Left lung (tissue), 4 donors: ENCODE measurements at regions not wholly inside any gene's neighbourhood (a gene's known extent, or its start where the extent isn't known, plus 50 kb on each side); places are given as distances from the start of the nearest gene placed in this dataset.

ENCODE experiments used
- ATAC-seq: fragments of 200-7000 bp; cut with Tn5 transposase; one replicate; pipeline ENCODE4 v1.9.1; 2020; ENCODE audit warnings: moderate library complexity
- DNase-seq, 4 donors: peaks; one replicate each; pipeline ENCODE4 v3.0.0-alpha.2; 2013 to 2020
- H3K27ac ChIP-seq, 2 donors: fragments of 200-600 bp; sonication (generic) in 1 of 2; one replicate each; pipeline versions ENCODE4 v1.5.0 to v1.8.0; 2020 to 2021
- H3K27me3 ChIP-seq, 2 donors: fragments of 200-600 bp; sonication (generic) in 1 of 2; one replicate each; pipeline versions ENCODE4 v1.5.0 to v1.8.0; 2020 to 2021
- H3K36me3 ChIP-seq, 2 donors: fragments of 200-600 bp; sonication (generic) in 1 of 2; one replicate each; pipeline versions ENCODE4 v1.5.0 to v1.8.0; 2020 to 2021
- H3K4me1 ChIP-seq, 2 donors: fragments of 200-600 bp; one replicate each; pipeline ENCODE4 v1.8.0; 2021
- H3K4me3 ChIP-seq, 2 donors: fragments of 200-600 bp; sonication (generic) in 1 of 2; one replicate each; pipeline versions ENCODE4 v1.5.0 to v1.8.0; 2020 to 2021; ENCODE audit warnings: mild to moderate bottlenecking in 1 of 2
- H3K9me3 ChIP-seq, 2 donors: fragments of 200-600 bp; sonication (generic) in 1 of 2; one replicate each; pipeline versions ENCODE4 v1.5.0 to v1.8.0; 2020 to 2021
- intact Hi-C, 2 donors: fragments of 100-400 bp; cut with DNase I; formaldehyde crosslinking; loops; one replicate each; pipeline versions ENCODE4 v1.11.2 to v1.14.2; 2022
- TF ChIP-seq, protein P1 (sequence below), 2 donors: fragments of 200-600 bp; sonication (generic) in 1 of 2; IDR thresholded peaks; one replicate each; pipeline versions ENCODE4 v1.5.0 to v1.8.0; 2021; ENCODE audit warnings: antibody characterized with exemption in 2 of 2
- donor health status: DM: no; HTN: yes; CAD: no.
- donor health status: DM: no; HTN: no; CAD: no.

DNA sequence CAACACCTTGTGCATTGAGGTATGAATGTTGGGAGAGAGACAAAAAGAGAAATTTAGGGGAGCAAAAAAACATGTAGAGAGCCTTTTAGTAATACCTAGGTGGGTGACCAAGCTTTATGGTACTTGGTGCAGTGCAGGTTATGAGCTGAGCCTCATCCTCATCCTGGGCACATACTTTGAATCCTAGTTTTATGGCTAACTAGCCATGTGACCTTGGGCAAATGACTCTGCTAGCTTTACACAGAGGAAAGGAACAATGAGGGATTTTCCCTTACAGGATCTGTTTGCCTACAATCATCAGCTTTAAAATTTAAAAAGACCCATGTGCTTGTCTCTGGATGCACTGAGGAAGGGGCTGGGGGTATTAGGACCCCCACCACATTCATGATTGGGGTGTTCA, 187.8 kb upstream of the ISX start:
- H3K4me3 ChIP-seq, result no peak overlapping the region
- no peaks in the 10 kb centered on the region for H3K27me3 ChIP-seq
- DNase-seq, result no peak
- no peaks in the 10 kb centered on the region for H3K36me3 ChIP-seq
- no peak overlapping the region for H3K27ac ChIP-seq
- TF ChIP-seq, protein P1, sequence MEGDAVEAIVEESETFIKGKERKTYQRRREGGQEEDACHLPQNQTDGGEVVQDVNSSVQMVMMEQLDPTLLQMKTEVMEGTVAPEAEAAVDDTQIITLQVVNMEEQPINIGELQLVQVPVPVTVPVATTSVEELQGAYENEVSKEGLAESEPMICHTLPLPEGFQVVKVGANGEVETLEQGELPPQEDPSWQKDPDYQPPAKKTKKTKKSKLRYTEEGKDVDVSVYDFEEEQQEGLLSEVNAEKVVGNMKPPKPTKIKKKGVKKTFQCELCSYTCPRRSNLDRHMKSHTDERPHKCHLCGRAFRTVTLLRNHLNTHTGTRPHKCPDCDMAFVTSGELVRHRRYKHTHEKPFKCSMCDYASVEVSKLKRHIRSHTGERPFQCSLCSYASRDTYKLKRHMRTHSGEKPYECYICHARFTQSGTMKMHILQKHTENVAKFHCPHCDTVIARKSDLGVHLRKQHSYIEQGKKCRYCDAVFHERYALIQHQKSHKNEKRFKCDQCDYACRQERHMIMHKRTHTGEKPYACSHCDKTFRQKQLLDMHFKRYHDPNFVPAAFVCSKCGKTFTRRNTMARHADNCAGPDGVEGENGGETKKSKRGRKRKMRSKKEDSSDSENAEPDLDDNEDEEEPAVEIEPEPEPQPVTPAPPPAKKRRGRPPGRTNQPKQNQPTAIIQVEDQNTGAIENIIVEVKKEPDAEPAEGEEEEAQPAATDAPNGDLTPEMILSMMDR (IDR thresholded peaks at IDR 0.05), result no peak
- intact Hi-C loops, result no loop called here
- ATAC-seq, result no peak
- H3K4me1 ChIP-seq, result no peaks in the 10 kb centered on the region
- no peaks in the 10 kb centered on the region for H3K9me3 ChIP-seq

DNA sequence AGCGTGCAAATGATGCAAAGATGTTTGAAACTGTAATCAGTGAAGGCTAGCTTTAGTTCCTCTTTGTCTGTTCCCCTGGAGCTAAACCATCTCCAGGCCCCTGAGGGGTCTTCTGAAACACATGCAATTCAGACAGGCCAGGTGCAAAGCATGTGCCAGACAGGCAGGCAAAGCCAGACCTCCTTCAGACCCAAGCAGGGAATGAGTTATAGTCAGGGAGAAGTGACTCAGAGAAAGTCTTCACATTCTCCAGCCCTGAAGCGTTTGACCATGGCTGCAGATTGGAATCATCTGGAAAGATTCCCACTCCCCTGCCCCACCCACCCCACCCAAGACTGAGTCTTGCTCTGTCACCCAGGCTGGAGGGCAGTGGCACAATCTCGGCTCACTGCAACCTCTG, 187.0 kb upstream of the ISX start:
- H3K4me1 ChIP-seq, result no peaks in the 10 kb centered on the region
- TF ChIP-seq, protein P1 (IDR thresholded peaks at IDR 0.05), result no peak
- ATAC-seq (no peak), DNase-seq (no peak)
- H3K4me3 ChIP-seq, result no peak overlapping the region
- H3K27ac ChIP-seq, result no peak overlapping the region
- no peaks in the 10 kb centered on the region for H3K9me3 ChIP-seq
- H3K27me3 ChIP-seq, result no peaks in the 10 kb centered on the region
- H3K36me3 ChIP-seq, result no peaks in the 10 kb centered on the region
- intact Hi-C loops, result no loop called here

DNA sequence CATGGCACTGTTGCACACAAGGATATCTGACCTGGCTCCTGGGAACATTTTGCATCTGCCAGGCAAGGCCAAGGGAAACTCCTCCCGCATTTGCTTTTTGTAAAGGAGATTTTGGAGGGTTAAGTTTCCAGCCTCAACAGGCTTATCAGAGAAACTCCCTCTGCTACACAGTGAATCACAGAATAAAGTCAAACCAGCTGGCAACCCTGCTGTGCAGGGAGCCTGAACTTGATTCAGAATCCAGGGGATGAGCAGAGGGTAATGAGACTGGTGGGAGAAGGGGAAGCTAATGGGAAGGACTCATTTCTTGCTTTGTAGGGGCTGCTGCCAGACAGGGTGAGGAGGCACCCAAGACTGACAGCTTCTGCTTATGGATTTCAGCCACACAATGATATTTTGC, 185.3 kb upstream of the ISX start:
- H3K4me1 ChIP-seq, result no peaks in the 10 kb centered on the region
- ATAC-seq (no peak), DNase-seq (no peak)
- no peaks in the 10 kb centered on the region for H3K27me3 ChIP-seq
- H3K36me3 ChIP-seq, result no peaks in the 10 kb centered on the region
- intact Hi-C loops, result no loop called here
- H3K4me3 ChIP-seq, result no peak overlapping the region
- H3K9me3 ChIP-seq, result no peaks in the 10 kb centered on the region
- TF ChIP-seq, protein P1 (IDR thresholded peaks at IDR 0.05), result no peak
- no peak overlapping the region for H3K27ac ChIP-seq

DNA sequence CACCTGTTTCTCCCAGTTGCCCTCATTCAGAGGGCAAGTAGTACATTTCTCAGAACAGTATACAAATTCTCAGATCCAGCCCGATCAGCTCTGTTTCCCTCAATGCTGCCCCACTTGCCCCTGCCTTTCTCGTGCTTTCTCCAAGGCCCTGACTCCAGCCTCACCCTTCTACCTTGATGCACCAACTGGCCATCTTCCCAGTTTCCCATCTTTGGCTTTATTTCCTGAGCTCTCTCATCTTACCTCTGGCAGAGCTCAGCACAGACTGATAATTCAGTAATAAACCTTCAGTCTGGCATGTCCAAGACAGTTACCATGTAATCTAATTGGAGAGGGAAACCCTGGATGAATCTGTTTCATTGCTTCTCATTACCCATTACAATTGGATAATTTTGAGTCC, 184.5 kb upstream of the ISX start:
- TF ChIP-seq, protein P1 (IDR thresholded peaks at IDR 0.05), result no peak
- no peak for DNase-seq
- Histone ChIP-seq H3K4me3 (no peak overlapping the region), H3K27ac (no peak overlapping the region), H3K27me3 (no peaks in the 10 kb centered on the region), H3K9me3 (no peaks in the 10 kb centered on the region), H3K4me1 (no peaks in the 10 kb centered on the region), H3K36me3 (no peaks in the 10 kb centered on the region)
- ATAC-seq, result no peak
- intact Hi-C loops, result no loop called here

DNA sequence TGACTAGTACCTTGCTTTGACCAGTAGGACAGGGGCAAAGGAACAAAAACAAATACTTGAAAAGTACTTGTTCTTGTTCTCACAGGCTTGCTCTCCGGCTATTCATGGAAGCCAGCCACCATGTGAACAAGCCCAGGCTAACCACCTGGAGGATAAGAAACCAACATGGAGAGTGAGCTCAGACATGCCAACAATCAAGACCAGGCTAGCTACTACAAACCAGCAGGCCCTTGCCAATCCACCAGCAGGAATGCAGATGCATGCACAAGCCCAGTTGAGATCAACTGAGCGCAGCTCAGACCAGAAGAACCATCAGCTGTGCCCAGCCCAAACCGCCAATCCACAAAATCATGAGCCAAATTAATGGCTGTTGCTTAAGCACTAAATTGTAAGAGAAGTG, 180.1 kb upstream of the ISX start:
- Histone ChIP-seq H3K4me3 (no peak overlapping the region), H3K9me3 (peaks cover 0 to 20% of the 10 kb centered on the region in 2 donors), H3K4me1 (no peaks in the 10 kb centered on the region), H3K27ac (no peak overlapping the region), H3K27me3 (no peaks in the 10 kb centered on the region), H3K36me3 (no peaks in the 10 kb centered on the region)
- intact Hi-C loops, result no loop called here
- no peak for DNase-seq
- TF ChIP-seq, protein P1 (IDR thresholded peaks at IDR 0.05), result no peak
- no peak for ATAC-seq
